DND-41 (cell line): ENCODE measurements at regions not wholly inside any gene's neighbourhood (a gene's known extent, or its start where the extent isn't known, plus 50 kb on each side); places are given as distances from the start of the nearest gene placed in this dataset.

Experiments used
- EZH2 ChIP-seq: IDR thresholded peaks from 3 replicates; pipeline ENCODE4 v1.6.1; 2012; ENCODE audit warnings: borderline replicate concordance, low read depth, mild to moderate bottlenecking, moderate library complexity, low read length, inconsistent platforms; ENCODE audit not compliant: severe bottlenecking
- TF ChIP-seq, protein P1 (sequence below): IDR thresholded peaks from 2 replicates; pipeline ENCODE4 v1.5.1; 2012; ENCODE audit warnings: borderline replicate concordance, low read length, moderate library complexity, mild to moderate bottlenecking; ENCODE audit not compliant: poor library complexity, severe bottlenecking; ENCODE audit errors: extremely low read depth

DNA sequence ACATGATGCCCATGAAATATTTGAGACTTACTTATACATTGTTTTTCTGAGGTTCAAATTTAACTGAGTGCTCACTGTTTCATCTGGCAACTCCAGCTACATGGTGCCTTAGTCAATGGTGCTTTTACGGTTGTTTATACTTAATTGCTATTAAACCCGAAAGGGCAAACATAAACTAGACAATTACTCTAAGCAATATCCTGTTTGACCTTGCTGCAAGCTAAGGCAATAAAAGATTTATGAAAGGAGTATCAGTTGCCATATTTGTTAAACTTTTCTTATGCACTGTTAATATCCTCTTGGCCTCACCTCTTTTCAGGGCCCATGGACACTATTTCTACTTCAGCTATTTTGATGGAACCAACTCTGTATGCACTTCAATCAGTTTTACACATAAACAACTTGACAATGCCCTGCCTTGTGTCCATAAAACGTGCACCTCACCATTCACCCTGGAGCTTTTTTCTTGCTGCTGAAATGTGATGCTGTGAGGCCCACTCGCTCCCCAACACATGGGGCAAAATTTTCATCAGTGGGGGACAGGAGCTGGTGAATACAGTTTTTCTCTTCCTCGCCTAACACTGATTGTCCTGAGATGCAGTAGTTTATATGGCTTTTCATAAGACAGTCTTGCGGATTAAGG lies 64.1 kb upstream of the HIF1A start:
- TF ChIP-seq, protein P1, sequence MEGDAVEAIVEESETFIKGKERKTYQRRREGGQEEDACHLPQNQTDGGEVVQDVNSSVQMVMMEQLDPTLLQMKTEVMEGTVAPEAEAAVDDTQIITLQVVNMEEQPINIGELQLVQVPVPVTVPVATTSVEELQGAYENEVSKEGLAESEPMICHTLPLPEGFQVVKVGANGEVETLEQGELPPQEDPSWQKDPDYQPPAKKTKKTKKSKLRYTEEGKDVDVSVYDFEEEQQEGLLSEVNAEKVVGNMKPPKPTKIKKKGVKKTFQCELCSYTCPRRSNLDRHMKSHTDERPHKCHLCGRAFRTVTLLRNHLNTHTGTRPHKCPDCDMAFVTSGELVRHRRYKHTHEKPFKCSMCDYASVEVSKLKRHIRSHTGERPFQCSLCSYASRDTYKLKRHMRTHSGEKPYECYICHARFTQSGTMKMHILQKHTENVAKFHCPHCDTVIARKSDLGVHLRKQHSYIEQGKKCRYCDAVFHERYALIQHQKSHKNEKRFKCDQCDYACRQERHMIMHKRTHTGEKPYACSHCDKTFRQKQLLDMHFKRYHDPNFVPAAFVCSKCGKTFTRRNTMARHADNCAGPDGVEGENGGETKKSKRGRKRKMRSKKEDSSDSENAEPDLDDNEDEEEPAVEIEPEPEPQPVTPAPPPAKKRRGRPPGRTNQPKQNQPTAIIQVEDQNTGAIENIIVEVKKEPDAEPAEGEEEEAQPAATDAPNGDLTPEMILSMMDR = no peak
- TF ChIP-seq EZH2 = no peak
